ENCODE measurements at regions not wholly inside any gene's neighbourhood (a gene's known extent, or its start where the extent isn't known, plus 50 kb on each side); places are given as distances from the start of the nearest gene placed in this dataset.

DNA sequence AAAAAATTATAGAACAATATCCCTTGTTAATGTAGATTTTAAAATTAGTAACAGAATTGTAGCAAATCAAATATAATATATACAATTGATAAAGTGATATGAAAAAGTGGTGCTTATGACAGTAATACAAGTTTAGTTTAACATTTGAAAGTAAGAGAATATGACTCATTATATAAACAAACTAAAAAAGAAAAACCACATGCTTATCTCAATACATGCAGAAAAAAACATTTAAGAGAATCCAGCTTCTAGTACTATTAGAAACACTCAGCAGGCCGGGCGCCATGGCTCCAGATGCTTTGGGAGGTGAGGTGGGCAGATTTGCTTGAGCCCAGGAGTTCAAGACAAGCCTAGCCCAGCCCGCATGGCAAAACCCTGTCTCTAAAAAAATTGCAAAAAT lies 60.7 kb upstream of the LAMA2 start:
- TF ChIP-seq, protein P1, sequence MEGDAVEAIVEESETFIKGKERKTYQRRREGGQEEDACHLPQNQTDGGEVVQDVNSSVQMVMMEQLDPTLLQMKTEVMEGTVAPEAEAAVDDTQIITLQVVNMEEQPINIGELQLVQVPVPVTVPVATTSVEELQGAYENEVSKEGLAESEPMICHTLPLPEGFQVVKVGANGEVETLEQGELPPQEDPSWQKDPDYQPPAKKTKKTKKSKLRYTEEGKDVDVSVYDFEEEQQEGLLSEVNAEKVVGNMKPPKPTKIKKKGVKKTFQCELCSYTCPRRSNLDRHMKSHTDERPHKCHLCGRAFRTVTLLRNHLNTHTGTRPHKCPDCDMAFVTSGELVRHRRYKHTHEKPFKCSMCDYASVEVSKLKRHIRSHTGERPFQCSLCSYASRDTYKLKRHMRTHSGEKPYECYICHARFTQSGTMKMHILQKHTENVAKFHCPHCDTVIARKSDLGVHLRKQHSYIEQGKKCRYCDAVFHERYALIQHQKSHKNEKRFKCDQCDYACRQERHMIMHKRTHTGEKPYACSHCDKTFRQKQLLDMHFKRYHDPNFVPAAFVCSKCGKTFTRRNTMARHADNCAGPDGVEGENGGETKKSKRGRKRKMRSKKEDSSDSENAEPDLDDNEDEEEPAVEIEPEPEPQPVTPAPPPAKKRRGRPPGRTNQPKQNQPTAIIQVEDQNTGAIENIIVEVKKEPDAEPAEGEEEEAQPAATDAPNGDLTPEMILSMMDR (IDR thresholded peaks at IDR 0.05), result no peak
- no peak for TF ChIP-seq POLR2AphosphoS5 (IDR thresholded peaks at IDR 0.05)
- no peak for TF ChIP-seq POLR2A (IDR thresholded peaks at IDR 0.05)
